ENCODE measurements at regions not wholly inside any gene's neighbourhood (a gene's known extent, or its start where the extent isn't known, plus 50 kb on each side); places are given as distances from the start of the nearest gene placed in this dataset.

- H3K36me3 Mint-ChIP-seq (ENCODE audit: low read depth) = no peaks in the 10 kb centered on the region
- peaks cover 2% of the 10 kb centered on the region for H3K27me3 Mint-ChIP-seq
These were observed 50.1 kb upstream of the MCTP1 start for GRCh38 chr5:95334900-95335538.

More at GRCh38 chr5:95334900-95335538, 50.1 kb upstream of the MCTP1 start:
- TF ChIP-seq, protein P1, sequence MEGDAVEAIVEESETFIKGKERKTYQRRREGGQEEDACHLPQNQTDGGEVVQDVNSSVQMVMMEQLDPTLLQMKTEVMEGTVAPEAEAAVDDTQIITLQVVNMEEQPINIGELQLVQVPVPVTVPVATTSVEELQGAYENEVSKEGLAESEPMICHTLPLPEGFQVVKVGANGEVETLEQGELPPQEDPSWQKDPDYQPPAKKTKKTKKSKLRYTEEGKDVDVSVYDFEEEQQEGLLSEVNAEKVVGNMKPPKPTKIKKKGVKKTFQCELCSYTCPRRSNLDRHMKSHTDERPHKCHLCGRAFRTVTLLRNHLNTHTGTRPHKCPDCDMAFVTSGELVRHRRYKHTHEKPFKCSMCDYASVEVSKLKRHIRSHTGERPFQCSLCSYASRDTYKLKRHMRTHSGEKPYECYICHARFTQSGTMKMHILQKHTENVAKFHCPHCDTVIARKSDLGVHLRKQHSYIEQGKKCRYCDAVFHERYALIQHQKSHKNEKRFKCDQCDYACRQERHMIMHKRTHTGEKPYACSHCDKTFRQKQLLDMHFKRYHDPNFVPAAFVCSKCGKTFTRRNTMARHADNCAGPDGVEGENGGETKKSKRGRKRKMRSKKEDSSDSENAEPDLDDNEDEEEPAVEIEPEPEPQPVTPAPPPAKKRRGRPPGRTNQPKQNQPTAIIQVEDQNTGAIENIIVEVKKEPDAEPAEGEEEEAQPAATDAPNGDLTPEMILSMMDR (IDR thresholded peaks at IDR 0.05) = peak; percentile 23
- Mint-ChIP-seq H3K4me1 (no peaks in the 10 kb centered on the region), H3K4me3 (no peak overlapping the region), H3K27ac (no peak overlapping the region), H3K9me3 (peaks cover 2% of the 10 kb centered on the region)
- CTCF ChIA-PET = no interaction called here
- ATAC-seq (ENCODE audit: low read depth) (no peak), DNase-seq (no peak)
- intact Hi-C loops (cut with micrococcal nuclease) = no loop called here
- POLR2A ChIA-PET = no interaction called here

Data from activated B cell treated with CpG ODN at 0.5 μM for 24 hours (primary cell).